ENCODE measurements at regions not wholly inside any gene's neighbourhood (a gene's known extent, or its start where the extent isn't known, plus 50 kb on each side); places are given as distances from the start of the nearest gene placed in this dataset.

GRCh38 chr13:105342281-105342820 lies 1193.1 kb downstream of the EFNB2 start:
- Histone ChIP-seq H2AFZ (ENCODE audit: low read length) (no peak overlapping the region), H3K4me1 (ENCODE audit: control insufficient read depth in 2 of 2, insufficient read depth in 1 of 2, low read depth in 1 of 2, low read length in 2 of 2) (no peaks in the 10 kb centered on the region), H3K14ac (ENCODE audit: low read length) (no peak overlapping the region), H4K8ac (ENCODE audit: low read depth, low read length) (no peak overlapping the region), H2BK15ac (ENCODE audit: low read length) (no peak overlapping the region), H3K27me3 (ENCODE audit: control insufficient read depth in 3 of 3, insufficient read depth in 3 of 3, low read depth in 1 of 3, low read length in 3 of 3) (no peaks in the 10 kb centered on the region), H3K4ac (ENCODE audit: low read length) (no peak overlapping the region), H3K23ac (ENCODE audit: low read depth, low read length, poor library complexity) (no peak overlapping the region), H3K4me2 (ENCODE audit: insufficient read depth, low read length, poor library complexity, severe bottlenecking) (no peak overlapping the region), H2BK12ac (ENCODE audit: low read length) (no peak overlapping the region), H3K4me3 (ENCODE audit: low read length in 2 of 2) (no peak overlapping the region), H2AK5ac (ENCODE audit: low read depth, low read length) (no peak overlapping the region), H3K79me1 (ENCODE audit: low read depth, low read length) (no peaks in the 10 kb centered on the region), H3K9ac (ENCODE audit: low read depth, low read length, poor library complexity) (no peak overlapping the region), H2BK120ac (ENCODE audit: low read depth, low read length) (no peak overlapping the region), H2BK5ac (ENCODE audit: low read length) (no peak overlapping the region), H4K91ac (ENCODE audit: low read depth, low read length, poor library complexity) (no peak overlapping the region), H3K18ac (ENCODE audit: low read length) (no peak overlapping the region), H3K9me3 (replicated peaks in 1 of 2; ENCODE audit: control insufficient read depth in 2 of 2, insufficient read depth in 1 of 2, low read depth in 1 of 2, low read length in 2 of 2) (peaks cover 0 to 5% of the 10 kb centered on the region in 2 donors), H3K27ac (replicated peaks; ENCODE audit: low read length) (no peak overlapping the region), H3K36me3 (replicated peaks in 1 of 2; ENCODE audit: control insufficient read depth in 2 of 2, insufficient read depth in 2 of 2, low read length in 2 of 2) (no peaks in the 10 kb centered on the region)
- no peak for DNase-seq (ENCODE audit: low spot score)
- no CpG with 5 or more reads among the region's 11 CpGs for WGBS, 2 donors (ENCODE audit: extremely low coverage in 2 of 2, insufficient read length in 2 of 2, insufficient replicate concordance in 1 of 2)

- no peak overlapping the region for H3K23ac ChIP-seq (ENCODE audit: low read depth, low read length, poor library complexity)
- no peak overlapping the region for H3K9ac ChIP-seq (ENCODE audit: low read depth, low read length, poor library complexity)
- H3K27ac ChIP-seq (replicated peaks; ENCODE audit: low read length): no peak overlapping the region
- H2BK5ac ChIP-seq (ENCODE audit: low read length): no peak overlapping the region
- no peak overlapping the region for H2BK12ac ChIP-seq (ENCODE audit: low read length)
- no peak overlapping the region for H4K91ac ChIP-seq (ENCODE audit: low read depth, low read length, poor library complexity)
- H3K36me3 ChIP-seq (replicated peaks in 1 of 2; ENCODE audit: control insufficient read depth in 2 of 2, insufficient read depth in 2 of 2, low read length in 2 of 2): no peaks in the 10 kb centered on the region
- no peak overlapping the region for H2BK15ac ChIP-seq (ENCODE audit: low read length)
- no peak for DNase-seq (ENCODE audit: low spot score)
- H4K8ac ChIP-seq (ENCODE audit: low read depth, low read length): no peak overlapping the region
- H3K4me1 ChIP-seq (ENCODE audit: control insufficient read depth in 2 of 2, insufficient read depth in 1 of 2, low read depth in 1 of 2, low read length in 2 of 2): no peaks in the 10 kb centered on the region
- H3K79me1 ChIP-seq (ENCODE audit: low read depth, low read length): no peaks in the 10 kb centered on the region
- no peak overlapping the region for H2BK120ac ChIP-seq (ENCODE audit: low read depth, low read length)
- H3K14ac ChIP-seq (ENCODE audit: low read length): no peak overlapping the region
- H2AK5ac ChIP-seq (ENCODE audit: low read depth, low read length): no peak overlapping the region
- H3K18ac ChIP-seq (ENCODE audit: low read length): no peak overlapping the region
- peaks cover 0 to 5% of the 10 kb centered on the region in 2 donors for H3K9me3 ChIP-seq (replicated peaks in 1 of 2; ENCODE audit: control insufficient read depth in 2 of 2, insufficient read depth in 1 of 2, low read depth in 1 of 2, low read length in 2 of 2)
- no peak overlapping the region for H2AFZ ChIP-seq (ENCODE audit: low read length)
- no peak overlapping the region for H3K4ac ChIP-seq (ENCODE audit: low read length)
- H3K4me2 ChIP-seq (ENCODE audit: insufficient read depth, low read length, poor library complexity, severe bottlenecking): no peak overlapping the region
- no CpG with 5 or more reads among the region's 2 CpGs for WGBS, 2 donors (ENCODE audit: extremely low coverage in 2 of 2, insufficient read length in 2 of 2, insufficient replicate concordance in 1 of 2)
- no peaks in the 10 kb centered on the region for H3K27me3 ChIP-seq (ENCODE audit: control insufficient read depth in 3 of 3, insufficient read depth in 3 of 3, low read depth in 1 of 3, low read length in 3 of 3)
- H3K4me3 ChIP-seq (ENCODE audit: low read length in 2 of 2): no peak overlapping the region
These were observed 1193.7 kb downstream of the EFNB2 start for GRCh38 chr13:105341758-105342157.

GRCh38 chr13:105341256-105341655 lies 1194.2 kb downstream of the EFNB2 start:
- Histone ChIP-seq H2BK15ac (ENCODE audit: low read length) (no peak overlapping the region), H4K91ac (ENCODE audit: low read depth, low read length, poor library complexity) (no peak overlapping the region), H3K4ac (ENCODE audit: low read length) (no peak overlapping the region), H3K23ac (ENCODE audit: low read depth, low read length, poor library complexity) (no peak overlapping the region), H3K14ac (ENCODE audit: low read length) (no peak overlapping the region), H3K79me1 (ENCODE audit: low read depth, low read length) (no peaks in the 10 kb centered on the region), H3K4me1 (ENCODE audit: control insufficient read depth in 2 of 2, insufficient read depth in 1 of 2, low read depth in 1 of 2, low read length in 2 of 2) (no peaks in the 10 kb centered on the region), H3K9me3 (replicated peaks in 1 of 2; ENCODE audit: control insufficient read depth in 2 of 2, insufficient read depth in 1 of 2, low read depth in 1 of 2, low read length in 2 of 2) (peaks cover 0 to 5% of the 10 kb centered on the region in 2 donors), H3K36me3 (replicated peaks in 1 of 2; ENCODE audit: control insufficient read depth in 2 of 2, insufficient read depth in 2 of 2, low read length in 2 of 2) (no peaks in the 10 kb centered on the region), H2AK5ac (ENCODE audit: low read depth, low read length) (no peak overlapping the region), H3K27me3 (ENCODE audit: control insufficient read depth in 3 of 3, insufficient read depth in 3 of 3, low read depth in 1 of 3, low read length in 3 of 3) (no peaks in the 10 kb centered on the region), H3K4me3 (ENCODE audit: low read length in 2 of 2) (no peak overlapping the region), H2BK5ac (ENCODE audit: low read length) (no peak overlapping the region), H3K4me2 (ENCODE audit: insufficient read depth, low read length, poor library complexity, severe bottlenecking) (no peak overlapping the region), H3K18ac (ENCODE audit: low read length) (no peak overlapping the region), H4K8ac (ENCODE audit: low read depth, low read length) (no peak overlapping the region), H2AFZ (ENCODE audit: low read length) (no peak overlapping the region), H3K27ac (replicated peaks; ENCODE audit: low read length) (no peak overlapping the region), H3K9ac (ENCODE audit: low read depth, low read length, poor library complexity) (no peak overlapping the region), H2BK120ac (ENCODE audit: low read depth, low read length) (no peak overlapping the region), H2BK12ac (ENCODE audit: low read length) (no peak overlapping the region)
- no CpG with 5 or more reads among the region's 3 CpGs for WGBS, 2 donors (ENCODE audit: extremely low coverage in 2 of 2, insufficient read length in 2 of 2, insufficient replicate concordance in 1 of 2)
- no peak for DNase-seq (ENCODE audit: low spot score)

GRCh38 chr13:105340061-105340606 lies 1195.3 kb downstream of the EFNB2 start:
- Histone ChIP-seq H3K23ac (ENCODE audit: low read depth, low read length, poor library complexity) (no peak overlapping the region), H3K4me3 (ENCODE audit: low read length in 2 of 2) (no peak overlapping the region), H3K4me2 (ENCODE audit: insufficient read depth, low read length, poor library complexity, severe bottlenecking) (no peak overlapping the region), H3K14ac (ENCODE audit: low read length) (no peak overlapping the region), H3K9me3 (replicated peaks in 1 of 2; ENCODE audit: control insufficient read depth in 2 of 2, insufficient read depth in 1 of 2, low read depth in 1 of 2, low read length in 2 of 2) (peaks cover 0 to 5% of the 10 kb centered on the region in 2 donors), H3K18ac (ENCODE audit: low read length) (no peak overlapping the region), H3K27me3 (ENCODE audit: control insufficient read depth in 3 of 3, insufficient read depth in 3 of 3, low read depth in 1 of 3, low read length in 3 of 3) (no peaks in the 10 kb centered on the region), H3K9ac (ENCODE audit: low read depth, low read length, poor library complexity) (no peak overlapping the region), H3K36me3 (replicated peaks in 1 of 2; ENCODE audit: control insufficient read depth in 2 of 2, insufficient read depth in 2 of 2, low read length in 2 of 2) (no peaks in the 10 kb centered on the region), H2BK5ac (ENCODE audit: low read length) (no peak overlapping the region), H3K4me1 (ENCODE audit: control insufficient read depth in 2 of 2, insufficient read depth in 1 of 2, low read depth in 1 of 2, low read length in 2 of 2) (no peaks in the 10 kb centered on the region), H4K8ac (ENCODE audit: low read depth, low read length) (no peak overlapping the region), H2BK120ac (ENCODE audit: low read depth, low read length) (no peak overlapping the region), H3K27ac (replicated peaks; ENCODE audit: low read length) (no peak overlapping the region), H3K4ac (ENCODE audit: low read length) (no peak overlapping the region), H3K79me1 (ENCODE audit: low read depth, low read length) (no peaks in the 10 kb centered on the region), H2BK12ac (ENCODE audit: low read length) (no peak overlapping the region), H2AFZ (ENCODE audit: low read length) (no peak overlapping the region), H2BK15ac (ENCODE audit: low read length) (no peak overlapping the region), H4K91ac (ENCODE audit: low read depth, low read length, poor library complexity) (no peak overlapping the region), H2AK5ac (ENCODE audit: low read depth, low read length) (no peak overlapping the region)
- WGBS, 2 donors (ENCODE audit: extremely low coverage in 2 of 2, insufficient read length in 2 of 2, insufficient replicate concordance in 1 of 2): no CpG with 5 or more reads among the region's 3 CpGs
- no peak for DNase-seq (ENCODE audit: low spot score)

All from neuronal stem cell (in vitro differentiated cells).